HG02623 (cell line): ENCODE measurements at regions not wholly inside any gene's neighbourhood (a gene's known extent, or its start where the extent isn't known, plus 50 kb on each side); places are given as distances from the start of the nearest gene placed in this dataset.

Source experiments
- ATAC-seq: cut with Tn5 transposase; IDR thresholded peaks from one replicate; pipeline ENCODE4 v1.9.1; 2021; ENCODE audit warnings: moderate library complexity; ENCODE audit not compliant: unreplicated experiment

DNA sequence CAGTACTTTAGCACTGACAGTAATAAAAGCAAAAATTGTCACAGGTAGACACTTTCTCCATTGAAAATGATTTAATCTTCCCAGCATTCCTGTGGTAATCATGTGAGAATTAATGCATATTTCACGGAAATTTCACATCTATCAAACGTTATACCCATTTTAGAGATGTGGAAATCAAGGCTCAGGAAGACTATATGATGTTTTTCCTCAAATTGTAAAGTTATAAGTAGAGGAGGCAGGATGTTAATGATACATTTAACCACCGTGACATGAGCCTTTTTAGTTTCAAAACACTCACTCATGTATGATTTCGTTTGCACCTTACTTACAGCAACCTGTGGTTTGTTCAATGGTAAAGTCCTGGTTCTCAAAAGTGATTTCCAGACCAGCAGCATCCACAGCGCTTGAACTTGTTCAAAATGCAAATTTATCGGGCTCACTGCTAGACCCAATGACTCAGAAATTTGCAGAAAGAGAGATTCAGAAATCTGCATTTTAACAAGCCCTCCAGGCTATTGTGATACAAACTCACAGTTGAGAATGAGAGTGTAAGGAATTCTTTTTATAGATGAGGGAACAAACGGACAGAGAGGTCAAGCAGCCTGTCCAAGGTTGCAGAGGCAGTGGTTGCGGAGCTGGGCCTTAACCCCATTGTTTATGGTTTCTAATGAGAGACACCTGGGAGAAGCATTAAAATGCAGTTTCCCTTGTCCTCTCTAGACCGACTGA lies 654.8 kb upstream of the TBX3 start:
- no peak for ATAC-seq

GRCh38 chr12:115337693-115338543 lies 653.9 kb upstream of the TBX3 start:
- ATAC-seq, result no peak

- no peak for ATAC-seq
These were observed 652.5 kb upstream of the TBX3 start for GRCh38 chr12:115336506-115336905.

GRCh38 chr12:115335594-115335993 lies 651.6 kb upstream of the TBX3 start:
- ATAC-seq, result no peak

DNA sequence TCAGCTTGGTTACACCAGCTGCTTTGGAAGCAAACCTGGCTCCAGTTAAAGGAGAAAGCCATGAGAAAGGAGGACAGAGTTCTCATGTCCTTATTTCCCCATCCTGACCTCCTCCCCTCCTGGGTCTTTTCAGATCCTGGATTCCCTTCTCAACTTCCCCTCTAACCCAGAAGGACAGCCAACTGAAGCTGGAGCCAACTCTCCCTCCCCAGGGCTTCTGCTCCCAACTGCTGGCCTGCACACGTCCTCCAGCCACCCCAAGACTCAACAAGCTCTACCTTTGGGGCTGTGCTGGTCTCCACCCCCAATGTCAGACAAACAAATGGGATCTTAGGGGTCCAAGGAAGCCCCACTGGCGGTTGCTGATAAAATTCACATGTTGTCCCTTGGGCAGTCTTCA lies 651.1 kb upstream of the TBX3 start:
- no peak for ATAC-seq

GRCh38 chr12:115332945-115333344 lies 649.0 kb upstream of the TBX3 start:
- ATAC-seq, result no peak

DNA sequence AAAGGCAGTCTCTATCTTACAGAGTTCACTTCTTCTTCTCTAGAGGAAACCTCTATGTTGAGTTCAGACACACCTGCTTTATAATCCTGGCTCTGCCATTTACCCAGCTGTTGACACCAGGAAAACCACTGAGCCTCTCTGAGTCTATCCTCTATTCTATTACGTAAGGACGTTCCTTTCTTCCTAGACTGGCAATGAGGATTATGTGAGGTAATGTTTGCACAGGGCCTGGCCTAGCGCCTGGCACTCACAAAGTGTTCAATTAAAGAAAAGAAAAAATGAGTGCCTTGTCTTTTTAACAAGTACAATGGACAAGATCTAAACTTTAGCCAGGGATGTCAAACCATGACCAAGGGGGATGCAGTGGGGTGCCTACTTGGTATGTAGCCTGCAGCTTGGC lies 641.9 kb upstream of the TBX3 start:
- no peak for ATAC-seq

DNA sequence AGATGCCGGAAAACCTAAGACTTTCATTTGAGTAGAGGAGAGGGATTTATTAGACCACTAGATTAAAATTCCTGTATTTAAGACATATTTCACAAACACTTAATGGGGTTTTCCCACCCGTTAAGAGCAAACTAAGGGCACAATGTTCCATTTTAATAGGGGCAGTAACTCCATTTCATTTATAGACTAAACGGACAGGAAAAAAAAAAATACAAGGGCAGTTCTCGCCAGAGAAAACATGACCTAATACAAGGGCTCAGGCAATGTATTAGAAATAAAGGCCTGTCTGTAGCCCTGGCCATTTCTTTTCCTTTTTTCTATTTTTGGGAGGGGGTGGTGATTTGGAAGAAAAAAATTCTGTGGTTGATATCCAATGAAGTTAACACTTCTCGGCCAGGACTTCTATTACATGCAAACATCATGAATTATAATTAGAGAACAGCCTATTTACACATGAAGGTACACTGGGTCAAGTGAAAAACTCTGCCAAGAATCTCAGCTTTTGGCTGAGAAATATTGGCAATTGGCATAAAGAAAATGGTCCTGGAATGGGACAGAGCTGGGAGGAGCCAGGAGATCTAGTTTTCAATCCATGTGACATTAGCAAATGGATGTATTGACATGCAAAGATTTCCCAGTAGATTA lies 641.1 kb upstream of the TBX3 start:
- no peak for ATAC-seq

- ATAC-seq, result no peak
These were observed 639.4 kb upstream of the TBX3 start for GRCh38 chr12:115323223-115323905.

DNA sequence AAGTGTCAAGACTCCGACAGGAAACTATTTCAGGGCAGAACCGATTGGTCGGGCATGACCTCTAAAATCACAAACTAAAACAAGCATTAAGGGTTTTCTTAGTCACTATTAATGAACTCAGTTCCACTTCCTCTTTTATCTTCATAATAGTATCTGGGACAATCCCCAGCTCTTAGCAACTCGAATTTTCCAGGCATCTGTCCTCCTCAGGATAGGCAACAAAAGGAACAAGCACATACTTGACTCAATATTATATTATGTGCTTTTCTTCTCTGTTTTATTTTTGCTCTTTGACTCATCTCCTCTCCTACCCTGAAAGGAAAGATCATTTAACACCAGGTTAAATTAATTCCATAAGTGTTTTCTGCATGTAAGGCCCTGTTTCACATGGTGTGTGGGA lies 638.3 kb upstream of the TBX3 start:
- peak; percentile 82 for ATAC-seq

GRCh38 chr12:115320967-115321366 lies 637.0 kb upstream of the TBX3 start:
- ATAC-seq, result no peak

DNA sequence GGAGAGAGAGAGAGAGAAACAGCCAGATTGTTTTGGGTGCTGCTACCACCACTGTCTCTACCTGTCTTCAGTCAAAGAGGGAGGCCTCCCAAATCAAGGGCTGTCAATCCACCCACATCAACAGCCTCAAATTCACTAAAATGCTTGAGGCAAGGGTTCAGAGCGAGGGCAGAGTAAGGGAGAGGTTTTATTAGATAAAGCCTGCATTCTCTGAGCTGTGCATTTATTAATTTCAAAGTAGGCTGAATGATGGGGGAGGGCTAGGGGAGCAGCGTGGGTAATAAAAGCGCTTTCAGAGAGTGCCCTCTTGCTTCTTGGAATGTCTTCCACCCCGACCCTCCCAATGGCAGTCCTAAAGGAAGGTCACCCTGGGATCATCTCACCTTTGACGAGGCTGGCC lies 636.5 kb upstream of the TBX3 start:
- no peak for ATAC-seq

GRCh38 chr12:115319446-115320040 lies 635.6 kb upstream of the TBX3 start:
- no peak for ATAC-seq

DNA sequence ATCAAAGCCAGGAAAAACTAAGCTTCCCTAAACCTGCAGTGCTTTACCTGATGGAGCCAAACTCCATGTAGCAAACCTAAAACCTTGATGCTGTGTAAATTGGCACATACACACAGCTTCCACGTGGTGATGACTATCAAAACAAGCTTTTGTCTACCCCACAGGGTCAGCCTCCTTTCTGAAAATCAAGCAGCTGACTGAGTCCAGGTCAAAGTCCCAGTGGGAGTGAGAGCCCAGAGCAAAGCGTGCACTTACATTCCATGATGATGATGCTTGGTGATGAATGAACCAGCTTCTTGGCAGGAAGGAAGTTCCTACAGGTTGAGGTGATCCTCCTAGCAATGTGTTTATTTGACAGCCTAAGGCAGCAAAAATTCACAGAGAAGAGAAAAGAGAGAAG lies 630.0 kb upstream of the TBX3 start:
- ATAC-seq, result no peak

- ATAC-seq, result no peak
These were observed 628.9 kb upstream of the TBX3 start for GRCh38 chr12:115312901-115313300.

DNA sequence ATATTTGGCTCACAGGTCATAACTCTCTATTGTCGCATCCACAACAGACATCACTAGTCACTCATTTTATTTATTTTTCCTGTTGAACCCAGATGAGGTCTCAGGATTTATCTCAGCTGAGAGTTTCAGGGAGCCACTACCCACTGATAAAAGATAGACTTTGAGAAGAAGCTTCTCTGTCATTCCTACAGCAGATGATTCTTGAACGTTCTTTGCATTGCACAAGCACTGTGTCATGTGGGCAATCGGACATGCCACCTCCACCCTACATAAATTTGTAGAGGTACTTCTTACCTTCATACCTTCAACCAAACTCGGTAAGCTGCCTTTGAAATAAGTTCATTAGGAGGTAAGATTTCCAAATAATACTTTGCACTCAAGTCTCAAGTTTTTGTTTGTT lies 627.9 kb upstream of the TBX3 start:
- ATAC-seq, result no peak

DNA sequence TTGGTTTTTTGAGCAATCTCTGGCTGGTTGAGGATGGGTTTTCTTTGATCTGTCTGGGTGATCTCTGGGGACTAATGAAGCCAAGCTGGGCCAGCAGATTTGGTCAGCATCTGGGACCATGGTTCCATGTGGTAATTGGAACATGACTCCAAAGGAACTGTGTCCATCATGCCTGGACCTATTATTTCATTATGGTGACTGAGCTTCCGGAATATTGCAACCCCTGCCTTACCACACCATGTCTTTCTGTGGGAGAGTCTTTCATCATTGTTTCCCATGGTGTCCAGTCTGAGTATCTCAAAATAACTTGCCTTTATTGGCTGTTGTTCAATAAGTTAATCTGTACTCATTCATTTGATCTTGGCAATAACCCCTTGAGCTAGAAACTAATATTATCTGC lies 624.9 kb upstream of the TBX3 start:
- no peak for ATAC-seq

DNA sequence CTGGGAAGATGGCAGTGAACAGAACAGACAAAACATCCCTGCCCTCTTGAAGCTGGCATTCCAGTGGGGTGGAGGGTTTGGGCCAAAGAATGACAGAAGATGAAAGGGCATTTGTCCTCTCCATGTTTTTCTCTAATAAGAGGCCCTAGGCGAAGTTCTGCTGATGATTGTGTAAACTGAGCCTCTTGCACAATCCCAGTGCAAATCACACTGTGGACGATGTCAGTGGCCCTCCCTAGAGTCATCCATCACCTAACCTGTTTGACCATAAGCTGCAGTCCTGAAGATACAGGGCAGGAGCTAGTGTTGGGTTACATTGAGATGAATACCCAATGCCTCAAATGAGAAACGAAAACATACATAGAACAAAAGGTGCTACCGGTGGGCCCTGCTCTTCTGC lies 622.4 kb upstream of the TBX3 start:
- ATAC-seq, result no peak

GRCh38 chr12:115305867-115306266 lies 621.9 kb upstream of the TBX3 start:
- no peak for ATAC-seq

DNA sequence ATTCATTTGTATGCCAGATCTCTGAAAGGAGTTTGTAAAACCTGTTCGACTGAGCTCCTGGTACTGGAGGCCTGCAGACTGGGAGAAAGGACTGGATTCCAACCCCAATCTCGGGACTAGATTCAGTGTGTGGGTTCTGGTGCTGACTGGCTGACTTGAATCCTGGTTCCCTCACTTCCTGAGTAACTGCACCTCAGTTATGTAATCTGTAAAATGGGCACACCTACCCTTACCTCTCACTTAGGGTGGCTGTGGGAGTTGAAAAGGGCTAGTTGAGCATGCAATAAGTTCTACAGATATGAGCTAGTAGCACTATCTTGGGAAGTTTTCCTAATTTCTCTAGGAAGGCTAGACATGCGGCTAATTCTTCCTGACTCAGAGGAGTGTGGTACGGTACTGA lies 621.3 kb upstream of the TBX3 start:
- ATAC-seq, result no peak

GRCh38 chr12:115303723-115304309 lies 619.8 kb upstream of the TBX3 start:
- ATAC-seq, result no peak
